HCT116 (cell line): ENCODE measurements at regions not wholly inside any gene's neighbourhood (a gene's known extent, or its start where the extent isn't known, plus 50 kb on each side); places are given as distances from the start of the nearest gene placed in this dataset.

Source experiments
- ATAC-seq: fragments of 200-7000 bp; cut with Tn5 transposase; 2 replicates; pipeline ENCODE4 v1.9.1; 2020; ENCODE audit warnings: mild to moderate bottlenecking, moderate library complexity
- BruUV-seq: library from RNA; stranded (reverse); fragments of 400-500 nt; replicated peaks from 2 replicates; lab custom pipeline; 2021; lab: Mats Ljungman, UMichigan
- CTCF ChIA-PET: fragments of 300-600 bp; sonication (Branson Sonifier 250); formaldehyde crosslinking; loops from one replicate; lab custom pipeline; 2021; ENCODE audit warnings: antibody characterized with exemption; lab: Charles Lee
- POLR2A ChIA-PET: fragments of 300-600, 350-600 bp; sonication (Branson Sonifier 250); formaldehyde crosslinking; loops from one replicate; lab custom pipeline; 2021; ENCODE audit warnings: antibody characterized with exemption; lab: Charles Lee
- RAD21 ChIA-PET, 2 experiments: fragments of 300-600 bp; sonication (Branson Sonifier 250); formaldehyde crosslinking; loops; one replicate each; lab custom pipeline; 2023; ENCODE audit warnings: low total read pairs in 2 of 2; ENCODE audit not compliant: uncharacterized antibody in 2 of 2, unreplicated experiment in 2 of 2, low non-redundant PET in 1 of 2; lab: Charles Lee
- DNase-seq: peaks from one replicate; pipeline ENCODE4 v3.0.0-alpha.2; 2010; ENCODE audit warnings: low read depth, low spot score
- H2AFZ ChIP-seq: fragments of 200-600 bp; shearing (Covaris generic), sonication (generic); 2 replicates; pipeline ENCODE4 v1.6.1; 2017; ENCODE audit warnings: low read depth, mixed run types, mixed read lengths, antibody characterized with exemption, low read length; ENCODE audit not compliant: poor library complexity, severe bottlenecking
- H3K27ac ChIP-seq: 2 replicates; pipeline ENCODE4 v1.5.1; 2012; ENCODE audit warnings: low read depth, low read length
- H3K27me3 ChIP-seq: fragments of 200-600 bp; sonication (generic); 2 replicates; pipeline ENCODE4 v1.6.1; 2016; ENCODE audit warnings: mixed run types, low read length, mixed read lengths; ENCODE audit not compliant: insufficient read depth
- H3K36me3 ChIP-seq, 2 experiments: fragments of 200-500 bp in 1 of 2; fragments of 200-600 bp in 1 of 2; sonication (Bioruptor generic) in 1 of 2; sonication (generic) in 1 of 2; 2 replicates each; pipeline versions ENCODE4 v1.5.1 to v1.6.1; 2014 to 2016; ENCODE audit warnings: low read length in 2 of 2, inconsistent platforms in 1 of 2, mixed read lengths in 1 of 2, mixed run types in 1 of 2; ENCODE audit not compliant: insufficient read depth in 2 of 2, control insufficient read depth in 1 of 2
- H3K4me1 ChIP-seq, 2 experiments: fragments of 200-600 bp in 1 of 2; sonication (generic) in 1 of 2; 2 replicates each; pipeline versions ENCODE4 v1.5.1 to v1.6.1; 2012 to 2017; ENCODE audit warnings: low read length in 2 of 2, inconsistent platforms in 1 of 2, mild to moderate bottlenecking in 1 of 2, mixed read lengths in 1 of 2, mixed run types in 1 of 2, moderate library complexity in 1 of 2; ENCODE audit not compliant: insufficient read depth in 2 of 2, control insufficient read depth in 1 of 2
- H3K4me2 ChIP-seq: fragments of 200-600 bp; sonication (generic); 2 replicates; pipeline ENCODE4 v1.6.1; 2017; ENCODE audit warnings: mixed run types, low read length, mixed read lengths
- H3K4me3 ChIP-seq, 2 experiments: fragments of 200-600 bp in 1 of 2; sonication (generic) in 1 of 2; replicated peaks in 1 of 2; 2 replicates each; pipeline ENCODE4 v1.5.1; 2011 to 2016; ENCODE audit warnings: low read length in 2 of 2, control low read depth in 1 of 2, low read depth in 1 of 2, mild to moderate bottlenecking in 1 of 2, mixed read lengths in 1 of 2, mixed run types in 1 of 2
- H3K79me2 ChIP-seq: fragments of 200-600 bp; sonication (generic); 2 replicates; pipeline ENCODE4 v1.6.1; 2017; ENCODE audit warnings: mild to moderate bottlenecking, mixed run types, low read length, moderate library complexity, mixed read lengths; ENCODE audit not compliant: insufficient read depth
- H3K9ac ChIP-seq: fragments of 200-600 bp; sonication (generic); 2 replicates; pipeline ENCODE4 v1.6.1; 2016; ENCODE audit warnings: low read length, mixed read lengths
- H3K9me2 ChIP-seq: fragments of 200-600 bp; sonication (generic), shearing (Covaris generic); 2 replicates; pipeline ENCODE4 v1.6.1; 2017; ENCODE audit warnings: mixed run types, mild to moderate bottlenecking, moderate library complexity; ENCODE audit not compliant: insufficient read depth
- H3K9me3 ChIP-seq, 2 experiments: fragments of 200-500 bp in 1 of 2; fragments of 200-600 bp in 1 of 2; sonication (Bioruptor generic) in 1 of 2; sonication (generic) in 1 of 2; 2 replicates each; pipeline ENCODE4 v1.6.1; 2014 to 2017; ENCODE audit warnings: low read length in 2 of 2, mixed read lengths in 2 of 2, inconsistent platforms in 1 of 2, low read depth in 1 of 2, mild to moderate bottlenecking in 1 of 2, mixed run types in 1 of 2, moderate library complexity in 1 of 2; ENCODE audit not compliant: control insufficient read depth in 1 of 2, insufficient read depth in 1 of 2
- H4K20me1 ChIP-seq: fragments of 200-600 bp; sonication (generic), shearing (Covaris generic); 2 replicates; pipeline ENCODE4 v1.6.1; 2017; ENCODE audit warnings: mixed run types, mild to moderate bottlenecking, moderate library complexity; ENCODE audit not compliant: insufficient read depth
- CBX3 ChIP-seq: IDR thresholded peaks from 2 replicates; pipeline ENCODE4 v1.6.1; 2012; ENCODE audit warnings: low read depth
- EGR1 ChIP-seq: IDR thresholded peaks from 2 replicates; pipeline ENCODE4 v1.6.1; 2012; ENCODE audit warnings: low read depth
- EZH2 ChIP-seq: fragments of 200-600 bp; sonication (generic); IDR thresholded peaks from 2 replicates; pipeline ENCODE4 v1.6.1; 2017; ENCODE audit warnings: antibody characterized with exemption, mixed run types
- RAD21 ChIP-seq: IDR thresholded peaks from 2 replicates; pipeline ENCODE4 v1.6.1; 2012; ENCODE audit warnings: low read depth, mild to moderate bottlenecking
- REST ChIP-seq: IDR thresholded peaks from 2 replicates; pipeline ENCODE4 v1.6.1; 2012; ENCODE audit warnings: low read depth
- SP1 ChIP-seq: IDR thresholded peaks from 2 replicates; pipeline ENCODE4 v1.6.1; 2012; ENCODE audit warnings: low read depth
- TCF7L2 ChIP-seq: IDR thresholded peaks from 2 replicates; pipeline ENCODE4 v1.7.0; 2011; ENCODE audit warnings: borderline replicate concordance, inconsistent platforms; ENCODE audit not compliant: insufficient read depth, insufficient read length; ENCODE audit errors: extremely low read depth
- YY1 ChIP-seq: IDR thresholded peaks from 2 replicates; pipeline ENCODE4 v1.6.1; 2011; ENCODE audit warnings: low read length, low read depth, moderate library complexity, mild to moderate bottlenecking; ENCODE audit not compliant: insufficient replicate concordance; ENCODE audit errors: extremely low read depth
- ZFX ChIP-seq: fragments of 450-650 bp; IDR thresholded peaks from 2 replicates; pipeline ENCODE4 v1.6.1; 2017
- ZNF274 ChIP-seq: fragments of 200-500 bp; sonication (Bioruptor generic); IDR thresholded peaks from 2 replicates; pipeline ENCODE4 v1.6.1; 2014; ENCODE audit warnings: mild to moderate bottlenecking, low read depth, low read length, inconsistent platforms
- intact Hi-C: fragments of 100-400 bp; cut with micrococcal nuclease; formaldehyde crosslinking; loops from 2 replicates; pipeline ENCODE4 v1.10.0; 2022

DNA sequence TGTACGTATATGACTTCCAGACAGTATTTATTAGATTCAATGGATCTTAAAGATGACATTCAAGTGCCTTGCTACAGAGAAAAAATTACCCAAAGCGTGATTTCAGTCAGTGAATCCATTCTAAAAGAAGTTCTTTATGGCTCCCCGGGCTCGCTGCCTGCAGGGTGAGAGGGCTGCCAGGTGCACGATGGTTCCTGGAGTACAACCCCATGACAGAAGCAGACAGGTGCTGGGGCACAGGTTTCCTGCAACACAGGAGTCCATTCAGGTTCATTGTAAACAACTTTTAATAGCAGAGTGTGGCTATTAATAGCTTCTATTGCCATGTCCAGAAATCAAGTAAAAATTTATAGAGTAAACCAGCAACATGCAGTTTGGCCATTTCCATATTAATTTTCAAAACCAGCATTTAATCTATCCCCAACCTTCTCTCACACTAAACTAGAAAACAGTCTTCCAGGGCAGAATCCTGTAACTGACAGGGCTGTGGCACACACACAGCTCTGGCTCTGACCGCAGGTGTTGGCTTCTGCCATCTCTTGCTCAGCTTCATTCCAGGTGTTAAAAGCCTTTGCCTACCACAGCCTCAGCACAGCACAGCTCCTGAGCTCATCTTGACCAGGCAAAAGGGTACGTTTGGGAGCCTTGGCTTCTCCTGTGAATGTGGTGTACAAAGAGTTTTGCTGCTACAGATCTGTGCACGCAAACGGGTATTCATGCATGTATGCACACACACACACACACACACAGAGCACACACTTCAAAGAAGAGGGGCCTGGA, 185.9 kb downstream of the MEX3B start:
- H4K20me1 ChIP-seq: no peaks in the 10 kb centered on the region
- H2AFZ ChIP-seq: no peak overlapping the region
- no peaks in the 10 kb centered on the region for H3K9me3 ChIP-seq
- no peak for DNase-seq
- no peaks in the 10 kb centered on the region for H3K36me3 ChIP-seq
- intact Hi-C loops: no loop called here
- no peak overlapping the region for H3K27ac ChIP-seq
- no peaks in the 10 kb centered on the region for H3K4me1 ChIP-seq
- TF ChIP-seq CBX3 (no peak), RAD21 (no peak)
- CTCF ChIA-PET: no interaction called here
- no peak overlapping the region for H3K9ac ChIP-seq
- ATAC-seq: no peak
- POLR2A ChIA-PET: no interaction called here
- no peak overlapping the region for H3K4me2 ChIP-seq
- H3K79me2 ChIP-seq: no peaks in the 10 kb centered on the region
- RAD21 ChIA-PET: no interaction called here
- H3K9me2 ChIP-seq: no peaks in the 10 kb centered on the region
- no peak overlapping the region for H3K4me3 ChIP-seq
- peaks cover 23% of the 10 kb centered on the region for H3K27me3 ChIP-seq
- BruUV-seq: no TSS peak

DNA sequence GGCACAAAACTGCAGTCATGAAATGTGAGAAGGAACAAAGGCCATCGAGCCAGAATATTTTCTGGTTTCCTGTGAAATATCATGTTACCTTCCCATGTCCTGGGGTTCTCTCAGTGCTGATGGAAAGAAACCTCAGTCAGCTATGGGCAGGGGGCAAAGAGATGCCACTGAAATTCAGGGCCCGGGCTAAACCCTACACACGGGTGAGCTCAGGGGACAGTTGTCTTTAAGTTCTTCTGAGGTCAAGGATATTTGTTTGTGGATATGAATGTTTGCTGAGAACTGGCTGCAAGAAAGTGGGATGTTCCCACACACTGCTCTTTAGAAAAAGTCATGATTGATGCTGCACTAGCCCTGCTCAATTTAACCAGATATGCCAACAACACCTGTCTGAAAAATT, 187.2 kb downstream of the MEX3B start:
- intact Hi-C loops: no loop called here
- H3K27me3 ChIP-seq: peaks cover 23% of the 10 kb centered on the region
- ATAC-seq (no peak), DNase-seq (no peak)
- H2AFZ ChIP-seq: no peak overlapping the region
- no peaks in the 10 kb centered on the region for H3K36me3 ChIP-seq
- H4K20me1 ChIP-seq: no peaks in the 10 kb centered on the region
- no peak overlapping the region for H3K27ac ChIP-seq
- H3K79me2 ChIP-seq: no peaks in the 10 kb centered on the region
- ChIA-PET POLR2A (no interaction called here), RAD21 (no interaction called here), CTCF (no interaction called here)
- no peak overlapping the region for H3K4me2 ChIP-seq
- H3K9me2 ChIP-seq: no peaks in the 10 kb centered on the region
- BruUV-seq: no TSS peak
- no peak overlapping the region for H3K4me3 ChIP-seq
- H3K4me1 ChIP-seq: no peaks in the 10 kb centered on the region
- H3K9me3 ChIP-seq: no peaks in the 10 kb centered on the region
- TF ChIP-seq TCF7L2 (no peak), REST (no peak), YY1 (no peak), EZH2 (no peak), ZFX (no peak), EGR1 (no peak), ZNF274 (no peak), SP1 (no peak)
- no peak overlapping the region for H3K9ac ChIP-seq
